H9 (cell line): ENCODE measurements at regions not wholly inside any gene's neighbourhood (a gene's known extent, or its start where the extent isn't known, plus 50 kb on each side); places are given as distances from the start of the nearest gene placed in this dataset.

Source experiments
- DNase-seq: peaks from one replicate; pipeline ENCODE4 v3.0.0-alpha.2; 2017
- H2AFZ ChIP-seq: one replicate; pipeline ENCODE4 v1.6.1; 2013; ENCODE audit warnings: mild to moderate bottlenecking, low read length, control low read depth, moderate library complexity
- H2AK5ac ChIP-seq: 2 replicates; pipeline ENCODE4 v1.6.1; 2013; ENCODE audit warnings: low read length, control low read depth, mixed read lengths; ENCODE audit not compliant: insufficient read length
- H2BK120ac ChIP-seq: one replicate; pipeline ENCODE4 v1.6.1; 2013; ENCODE audit warnings: low read depth, mild to moderate bottlenecking, low read length, control low read depth, inconsistent platforms; ENCODE audit not compliant: poor library complexity, severe bottlenecking
- H2BK12ac ChIP-seq: 2 replicates; pipeline ENCODE4 v1.6.1; 2013; ENCODE audit warnings: low read length, control low read depth, mixed read lengths, low read depth; ENCODE audit not compliant: insufficient read length
- H2BK15ac ChIP-seq: 2 replicates; pipeline ENCODE4 v1.6.1; 2013; ENCODE audit warnings: low read depth, low read length, control low read depth
- H2BK20ac ChIP-seq: one replicate; pipeline ENCODE4 v1.6.1; 2013; ENCODE audit warnings: low read depth, mild to moderate bottlenecking, low read length, control low read depth, inconsistent platforms; ENCODE audit not compliant: poor library complexity, severe bottlenecking
- H2BK5ac ChIP-seq: 2 replicates; pipeline ENCODE4 v1.6.1; 2013; ENCODE audit warnings: low read length, control low read depth, mixed read lengths; ENCODE audit not compliant: insufficient read length
- H3K14ac ChIP-seq: 2 replicates; pipeline ENCODE4 v1.6.1; 2013; ENCODE audit warnings: low read length, control low read depth; ENCODE audit not compliant: insufficient read depth
- H3K18ac ChIP-seq: 2 replicates; pipeline ENCODE4 v1.6.1; 2013; ENCODE audit warnings: low read depth, mild to moderate bottlenecking, mixed read lengths, low read length, control low read depth; ENCODE audit not compliant: insufficient read length
- H3K23ac ChIP-seq: 2 replicates; pipeline ENCODE4 v1.6.1; 2013; ENCODE audit warnings: low read length, control low read depth, mixed read lengths, low read depth; ENCODE audit not compliant: insufficient read length
- H3K23me2 ChIP-seq: 2 replicates; pipeline ENCODE4 v1.6.1; 2013; ENCODE audit warnings: low read depth, mild to moderate bottlenecking, mixed read lengths, low read length, control low read depth; ENCODE audit not compliant: insufficient read length, poor library complexity, severe bottlenecking
- H3K27ac ChIP-seq: 2 replicates; pipeline ENCODE4 v1.5.1; 2013; ENCODE audit warnings: low read length, control low read depth, mixed read lengths, low read depth; ENCODE audit not compliant: insufficient read length
- H3K27me3 ChIP-seq: 2 replicates; pipeline ENCODE4 v1.6.1; 2013; ENCODE audit warnings: low read length, control low read depth, inconsistent platforms; ENCODE audit not compliant: insufficient read depth
- H3K4ac ChIP-seq: 2 replicates; pipeline ENCODE4 v1.6.1; 2013; ENCODE audit warnings: low read depth, mild to moderate bottlenecking, control low read depth, inconsistent platforms, low read length, moderate library complexity
- H3K4me1 ChIP-seq: 2 replicates; pipeline ENCODE4 v1.6.1; 2013; ENCODE audit warnings: low read length, control low read depth, inconsistent platforms; ENCODE audit not compliant: insufficient read depth
- H3K4me2 ChIP-seq: 2 replicates; pipeline ENCODE4 v1.6.1; 2013; ENCODE audit warnings: low read length, control low read depth, mixed read lengths; ENCODE audit not compliant: insufficient read length, insufficient read depth
- H3K56ac ChIP-seq: 2 replicates; pipeline ENCODE4 v1.6.1; 2013; ENCODE audit warnings: low read depth, mild to moderate bottlenecking, mixed read lengths, low read length, control low read depth; ENCODE audit not compliant: insufficient read length
- H3K79me1 ChIP-seq: 2 replicates; pipeline ENCODE4 v1.6.1; 2013; ENCODE audit warnings: low read depth, mild to moderate bottlenecking, moderate library complexity, low read length, control low read depth, inconsistent platforms; ENCODE audit not compliant: insufficient read depth, poor library complexity, severe bottlenecking
- H3K79me2 ChIP-seq: 2 replicates; pipeline ENCODE4 v1.6.1; 2013; ENCODE audit warnings: low read length, control low read depth, inconsistent platforms; ENCODE audit not compliant: insufficient read depth
- H3K9ac ChIP-seq: 2 replicates; pipeline ENCODE4 v1.6.1; 2013; ENCODE audit warnings: low read length, control low read depth, mixed read lengths; ENCODE audit not compliant: insufficient read length; ENCODE audit errors: extremely low read depth
- H3K9me3 ChIP-seq: one replicate; pipeline ENCODE4 v1.6.1; 2013; ENCODE audit warnings: low read depth, low read length, inconsistent platforms; ENCODE audit not compliant: control insufficient read depth
- H3T11ph ChIP-seq: one replicate; pipeline ENCODE4 v1.6.1; 2013; ENCODE audit warnings: mild to moderate bottlenecking, low read length, control low read depth, inconsistent platforms
- H4K20me1 ChIP-seq: one replicate; pipeline ENCODE4 v1.6.1; 2013; ENCODE audit not compliant: control insufficient read depth, insufficient read length, insufficient read depth
- H4K5ac ChIP-seq: 2 replicates; pipeline ENCODE4 v1.6.1; 2013; ENCODE audit warnings: low read depth, mild to moderate bottlenecking, mixed read lengths, low read length, control low read depth; ENCODE audit not compliant: insufficient read length
- H4K8ac ChIP-seq: replicated peaks from 2 replicates; pipeline ENCODE4 v1.6.1; 2013; ENCODE audit warnings: low read length, control low read depth, mixed read lengths, low read depth; ENCODE audit not compliant: insufficient read length
- H4K91ac ChIP-seq: 2 replicates; pipeline ENCODE4 v1.6.1; 2013; ENCODE audit warnings: low read depth, mild to moderate bottlenecking, moderate library complexity, mixed read lengths, low read length, control low read depth; ENCODE audit not compliant: insufficient read length
- H3K27ac Mint-ChIP-seq, 3 experiments: 2 replicates in 2 of 3; 3 replicates in 1 of 3; pipeline ENCODE4 v1.8.0; 2020 to 2021; ENCODE audit warnings: mixed read lengths in 3 of 3, mild to moderate bottlenecking in 1 of 3, moderate library complexity in 1 of 3
- H3K27me3 Mint-ChIP-seq: 2 replicates; pipeline ENCODE4 v1.8.0; 2021; ENCODE audit warnings: low read depth, mild to moderate bottlenecking, moderate library complexity, mixed read lengths
- H3K36me3 Mint-ChIP-seq, 3 experiments: 2 replicates in 2 of 3; 3 replicates in 1 of 3; pipeline ENCODE4 v1.8.0; 2020 to 2021; ENCODE audit warnings: low read depth in 3 of 3, mixed read lengths in 3 of 3; ENCODE audit not compliant: insufficient read depth in 1 of 3
- H3K4me1 Mint-ChIP-seq, 2 experiments: 2 replicates each; pipeline ENCODE4 v1.8.0; 2020; ENCODE audit warnings: mixed read lengths in 2 of 2
- H3K4me3 Mint-ChIP-seq, 2 experiments: 2 replicates in 1 of 2; 3 replicates in 1 of 2; pipeline ENCODE4 v1.8.0; 2020 to 2021; ENCODE audit warnings: mild to moderate bottlenecking in 2 of 2, mixed read lengths in 2 of 2, moderate library complexity in 1 of 2
- H3K9me3 Mint-ChIP-seq, 2 experiments: 2 replicates in 1 of 2; 3 replicates in 1 of 2; pipeline ENCODE4 v1.8.0; 2020; ENCODE audit warnings: mild to moderate bottlenecking in 2 of 2, mixed read lengths in 2 of 2, moderate library complexity in 1 of 2
- WGBS: extraction: QIAGEN DNeasy Blood & Tissue Kit; methylation state at CpG from one replicate; pipeline ENCODE4 v1.1.7; 2013; ENCODE audit warnings: missing lambda C conversion rate, low lambda C conversion rate, mixed read lengths; ENCODE audit not compliant: insufficient read length; ENCODE audit errors: extremely low coverage; 5-methylcytosine and 5-hydroxymethylcytosine counted together
- TF ChIP-seq, protein P1 (sequence below): fragments of 200-600 bp; sonication (generic); conservative IDR thresholded peaks from 3 replicates; pipeline ENCODE4 v1.8.0; 2021; ENCODE audit warnings: antibody characterized with exemption, mild to moderate bottlenecking

- H3K4me2 ChIP-seq: no peak overlapping the region
- H3K9me3 Mint-ChIP-seq: peaks cover 12 to 18% of the 10 kb centered on the region in 2 experiments; a peak in 4 of 5 replicates
- no peak overlapping the region for H3K14ac ChIP-seq
- H2BK20ac ChIP-seq: no peak overlapping the region
- no peak overlapping the region for H3K4ac ChIP-seq
- H4K5ac ChIP-seq: no peak overlapping the region
- H2BK120ac ChIP-seq: no peak overlapping the region
- no peak overlapping the region for H3K56ac ChIP-seq
- H2BK12ac ChIP-seq: no peak overlapping the region
- no peak overlapping the region for H3K18ac ChIP-seq
- H2BK15ac ChIP-seq: no peak overlapping the region
- no peaks in the 10 kb centered on the region for H3K27me3 Mint-ChIP-seq
- H4K20me1 ChIP-seq: no peaks in the 10 kb centered on the region
- H3K79me1 ChIP-seq: no peaks in the 10 kb centered on the region
- H3K27ac ChIP-seq: no peak overlapping the region
- H3K9ac ChIP-seq: no peak overlapping the region
- no peaks in the 10 kb centered on the region for H3K23me2 ChIP-seq
- no CpG with 5 or more reads among the region's 2 CpGs for WGBS
- no peaks in the 10 kb centered on the region for H3K4me1 Mint-ChIP-seq
- no peaks in the 10 kb centered on the region for H3K79me2 ChIP-seq
- H3K23ac ChIP-seq: no peak overlapping the region
- TF ChIP-seq, protein P1, sequence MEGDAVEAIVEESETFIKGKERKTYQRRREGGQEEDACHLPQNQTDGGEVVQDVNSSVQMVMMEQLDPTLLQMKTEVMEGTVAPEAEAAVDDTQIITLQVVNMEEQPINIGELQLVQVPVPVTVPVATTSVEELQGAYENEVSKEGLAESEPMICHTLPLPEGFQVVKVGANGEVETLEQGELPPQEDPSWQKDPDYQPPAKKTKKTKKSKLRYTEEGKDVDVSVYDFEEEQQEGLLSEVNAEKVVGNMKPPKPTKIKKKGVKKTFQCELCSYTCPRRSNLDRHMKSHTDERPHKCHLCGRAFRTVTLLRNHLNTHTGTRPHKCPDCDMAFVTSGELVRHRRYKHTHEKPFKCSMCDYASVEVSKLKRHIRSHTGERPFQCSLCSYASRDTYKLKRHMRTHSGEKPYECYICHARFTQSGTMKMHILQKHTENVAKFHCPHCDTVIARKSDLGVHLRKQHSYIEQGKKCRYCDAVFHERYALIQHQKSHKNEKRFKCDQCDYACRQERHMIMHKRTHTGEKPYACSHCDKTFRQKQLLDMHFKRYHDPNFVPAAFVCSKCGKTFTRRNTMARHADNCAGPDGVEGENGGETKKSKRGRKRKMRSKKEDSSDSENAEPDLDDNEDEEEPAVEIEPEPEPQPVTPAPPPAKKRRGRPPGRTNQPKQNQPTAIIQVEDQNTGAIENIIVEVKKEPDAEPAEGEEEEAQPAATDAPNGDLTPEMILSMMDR: no peak
- no peaks in the 10 kb centered on the region for H3K27me3 ChIP-seq
- H2AFZ ChIP-seq: no peak overlapping the region
- no peak overlapping the region for H4K8ac ChIP-seq
- no peaks in the 10 kb centered on the region for H3K9me3 ChIP-seq
- peaks cover 3 to 12% (median 5%) of the 10 kb centered on the region in 3 experiments; a peak in 4 of 7 replicates for H3K36me3 Mint-ChIP-seq
- H3T11ph ChIP-seq: no peak overlapping the region
- no peak overlapping the region for H4K91ac ChIP-seq
- H2AK5ac ChIP-seq: no peak overlapping the region
- no peak overlapping the region for H3K4me3 Mint-ChIP-seq
- H3K27ac Mint-ChIP-seq: no peak overlapping the region
- no peak for DNase-seq
- H2BK5ac ChIP-seq: no peak overlapping the region
- no peaks in the 10 kb centered on the region for H3K4me1 ChIP-seq
These were observed 60.2 kb upstream of the NRG3 start for GRCh38 chr10:81814842-81815241.
